GM12892 (cell line): ENCODE measurements at regions not wholly inside any gene's neighbourhood (a gene's known extent, or its start where the extent isn't known, plus 50 kb on each side); places are given as distances from the start of the nearest gene placed in this dataset.

Source experiments
- POLR2A ChIP-seq: IDR thresholded peaks from 2 replicates; pipeline ENCODE4 v1.6.1; 2011; ENCODE audit warnings: low read depth, low read length, control low read depth
- POLR2AphosphoS5 ChIP-seq: IDR thresholded peaks from 2 replicates; pipeline ENCODE4 v1.6.1; 2011; ENCODE audit warnings: low read depth, low read length, control low read depth

GRCh38 chr11:91433284-91434010 lies 791.2 kb upstream of the FAT3 start:
- no peak for TF ChIP-seq POLR2AphosphoS5
- no peak for TF ChIP-seq POLR2A
